H1 (cell line): ENCODE measurements at regions not wholly inside any gene's neighbourhood (a gene's known extent, or its start where the extent isn't known, plus 50 kb on each side); places are given as distances from the start of the nearest gene placed in this dataset.

Source experiments
- CTCF ChIA-PET: fragments of 300-600 bp; sonication (Branson Sonifier 250); formaldehyde crosslinking; loops from one replicate; lab custom pipeline; 2021; ENCODE audit not compliant: partially characterized antibody; lab: Charles Lee
- POLR2A ChIA-PET: fragments of 300-600 bp; sonication (Branson Sonifier 250); formaldehyde crosslinking; loops from one replicate; lab custom pipeline; 2021; ENCODE audit warnings: inconsistent platforms; ENCODE audit not compliant: partially characterized antibody; lab: Charles Lee
- DNase-seq, 2 experiments: peaks; one replicate each; pipeline versions ENCODE4 v3.0.0 to v3.0.0-alpha.2; 2010 to 2022; ENCODE audit warnings: low spot score in 2 of 2, low read depth in 1 of 2, mixed read lengths in 1 of 2
- FAIRE-seq: peaks from 2 replicates; lab custom pipeline; 2011; peaks lifted over from hg19 to GRCh38; lab: Jason Lieb, UNC
- H2AFZ ChIP-seq: 2 replicates; pipeline ENCODE4 v1.8.1; 2012; ENCODE audit warnings: low read length, inconsistent platforms
- H2AK5ac ChIP-seq: 2 replicates; pipeline ENCODE4 v1.6.1; 2013; ENCODE audit warnings: low read depth, low read length
- H2BK120ac ChIP-seq: replicated peaks from 2 replicates; pipeline ENCODE3; 2013; ENCODE audit warnings: low read depth, low read length, inconsistent platforms
- H2BK12ac ChIP-seq: 2 replicates; pipeline ENCODE4 v1.6.1; 2013; ENCODE audit warnings: low read depth, low read length
- H2BK15ac ChIP-seq: 2 replicates; pipeline ENCODE4 v1.6.1; 2013; ENCODE audit warnings: low read length
- H2BK20ac ChIP-seq: 2 replicates; pipeline ENCODE4 v1.6.1; 2013; ENCODE audit warnings: low read length
- H2BK5ac ChIP-seq: 2 replicates; pipeline ENCODE4 v1.6.1; 2013; ENCODE audit warnings: low read depth, low read length
- H3K14ac ChIP-seq: 2 replicates; pipeline ENCODE4 v1.6.1; 2013; ENCODE audit warnings: inconsistent platforms; ENCODE audit not compliant: insufficient read length
- H3K18ac ChIP-seq: 2 replicates; pipeline ENCODE4 v1.6.1; 2013; ENCODE audit warnings: low read length; ENCODE audit errors: extremely low read depth
- H3K23ac ChIP-seq: 2 replicates; pipeline ENCODE4 v1.6.1; 2013; ENCODE audit warnings: inconsistent platforms; ENCODE audit not compliant: insufficient read length
- H3K23me2 ChIP-seq: 2 replicates; pipeline ENCODE4 v1.6.1; 2013; ENCODE audit warnings: low read depth, low read length
- H3K27ac ChIP-seq: 2 replicates; pipeline ENCODE4 v1.6.1; 2011; ENCODE audit warnings: low read depth, low read length, inconsistent platforms
- H3K27me3 ChIP-seq, 4 experiments: replicated peaks in 1 of 4; 1 replicate in 1 of 4; 2 replicates in 3 of 4; pipeline versions ENCODE4 v1.6.1 to v1.8.1; 2011 to 2013; ENCODE audit warnings: low read length in 3 of 4, mild to moderate bottlenecking in 3 of 4, inconsistent platforms in 2 of 4, mixed read lengths in 2 of 4, moderate library complexity in 1 of 4; ENCODE audit not compliant: control insufficient read depth in 3 of 4, insufficient read depth in 3 of 4; ENCODE audit errors: extremely low read depth in 1 of 4
- H3K36me3 ChIP-seq, 4 experiments: 2 replicates each; pipeline versions ENCODE4 v1.6.1 to v1.8.1; 2011 to 2013; ENCODE audit warnings: mild to moderate bottlenecking in 4 of 4, low read length in 3 of 4, moderate library complexity in 2 of 4, control low read depth in 1 of 4, inconsistent platforms in 1 of 4; ENCODE audit not compliant: insufficient read depth in 4 of 4, control insufficient read depth in 2 of 4
- H3K4ac ChIP-seq: replicated peaks from 2 replicates; pipeline ENCODE3; 2013; ENCODE audit warnings: low read length, low read depth, mixed read lengths, inconsistent platforms; ENCODE audit not compliant: insufficient read length
- H3K4me1 ChIP-seq, 4 experiments: replicated peaks in 1 of 4; 1 replicate in 1 of 4; 2 replicates in 3 of 4; pipeline versions ENCODE4 v1.6.1 to v1.8.1; 2011 to 2013; ENCODE audit warnings: low read length in 3 of 4, inconsistent platforms in 2 of 4, mixed read lengths in 1 of 4; ENCODE audit not compliant: insufficient read depth in 4 of 4, control insufficient read depth in 3 of 4
- H3K4me2 ChIP-seq, 2 experiments: 2 replicates each; pipeline versions ENCODE4 v1.6.1 to v1.8.1; 2011 to 2013; ENCODE audit warnings: low read depth in 2 of 2, low read length in 2 of 2, control low read depth in 1 of 2, inconsistent platforms in 1 of 2, mild to moderate bottlenecking in 1 of 2; ENCODE audit not compliant: insufficient read depth in 1 of 2
- H3K4me3 ChIP-seq, 4 experiments: fragments of 200-600, 300-600 bp in 1 of 4; sonication (generic), shearing (Covaris generic), sonication (Bioruptor Twin) in 1 of 4; 2 replicates each; pipeline versions ENCODE4 v1.5.1 to v1.8.1; 2011 to 2016; ENCODE audit warnings: low read length in 4 of 4, low read depth in 3 of 4, control low read depth in 2 of 4, inconsistent platforms in 2 of 4, mild to moderate bottlenecking in 2 of 4, mixed read lengths in 1 of 4, moderate library complexity in 1 of 4; ENCODE audit not compliant: insufficient read depth in 2 of 4; ENCODE audit errors: extremely low read depth in 1 of 4
- H3K56ac ChIP-seq: replicated peaks from 2 replicates; pipeline ENCODE3; 2013; ENCODE audit warnings: low read depth, mild to moderate bottlenecking, mixed read lengths, low read length, inconsistent platforms; ENCODE audit not compliant: insufficient read length
- H3K79me1 ChIP-seq: 2 replicates; pipeline ENCODE4 v1.6.1; 2013; ENCODE audit warnings: low read depth, low read length, control low read depth
- H3K79me2 ChIP-seq, 2 experiments: 2 replicates each; pipeline versions ENCODE4 v1.6.1 to v1.8.1; 2012 to 2013; ENCODE audit warnings: low read length in 2 of 2, mild to moderate bottlenecking in 2 of 2, inconsistent platforms in 1 of 2; ENCODE audit not compliant: insufficient read depth in 2 of 2, control insufficient read depth in 1 of 2
- H3K9ac ChIP-seq, 4 experiments: replicated peaks in 1 of 4; 1 replicate in 1 of 4; 2 replicates in 3 of 4; pipeline versions ENCODE4 v1.6.1 to v1.8.1; 2011 to 2013; ENCODE audit warnings: low read depth in 3 of 4, low read length in 3 of 4, control low read depth in 2 of 4, mild to moderate bottlenecking in 2 of 4, moderate library complexity in 2 of 4, inconsistent platforms in 1 of 4; ENCODE audit errors: extremely low read depth in 1 of 4
- H3K9me3 ChIP-seq, 2 experiments: 2 replicates each; pipeline versions ENCODE4 v1.6.1 to v1.8.1; 2012 to 2013; ENCODE audit warnings: mild to moderate bottlenecking in 2 of 2, moderate library complexity in 2 of 2, control low read depth in 1 of 2, inconsistent platforms in 1 of 2, low read depth in 1 of 2, low read length in 1 of 2, mixed read lengths in 1 of 2; ENCODE audit not compliant: insufficient read depth in 2 of 2
- H4K20me1 ChIP-seq, 2 experiments: replicated peaks in 1 of 2; 2 replicates each; pipeline versions ENCODE3 to v1.8.1; 2011 to 2013; ENCODE audit warnings: inconsistent platforms in 2 of 2, low read length in 2 of 2, mild to moderate bottlenecking in 1 of 2; ENCODE audit not compliant: insufficient read depth in 2 of 2, control insufficient read depth in 1 of 2
- H4K5ac ChIP-seq: 2 replicates; pipeline ENCODE4 v1.6.1; 2013; ENCODE audit warnings: low read length, low read depth, mixed read lengths, inconsistent platforms; ENCODE audit not compliant: insufficient read length
- H4K8ac ChIP-seq: 2 replicates; pipeline ENCODE4 v1.8.0; 2013; ENCODE audit warnings: mild to moderate bottlenecking, moderate library complexity, low read length, inconsistent platforms; ENCODE audit not compliant: insufficient read depth; ENCODE audit errors: extremely low read depth
- H4K91ac ChIP-seq: replicated peaks from 2 replicates; pipeline ENCODE3; 2013; ENCODE audit warnings: low read length, mixed read lengths, inconsistent platforms; ENCODE audit not compliant: insufficient read length
- CTBP2 ChIP-seq: IDR thresholded peaks from 2 replicates; pipeline ENCODE4 v1.7.0; 2011; ENCODE audit warnings: borderline replicate concordance, mild to moderate bottlenecking, moderate library complexity, mixed read lengths, low read length; ENCODE audit not compliant: insufficient read depth, insufficient read length
- FOSL1 ChIP-seq: IDR thresholded peaks from 2 replicates; pipeline ENCODE4 v1.6.1; 2011; ENCODE audit warnings: mild to moderate bottlenecking, low read depth, low read length, moderate library complexity; ENCODE audit not compliant: insufficient read depth
- GTF2F1 ChIP-seq: IDR thresholded peaks from 2 replicates; pipeline ENCODE4 v1.6.1; 2012; ENCODE audit warnings: low read depth, low read length, improper control_type of control experiment, borderline replicate concordance
- KDM1A ChIP-seq: fragments of 200-600, 300-600 bp; sonication (generic); IDR thresholded peaks from 2 replicates; pipeline ENCODE4 v1.7.1; 2016; ENCODE audit warnings: mild to moderate bottlenecking, low read length, borderline replicate concordance
- PHF8 ChIP-seq: fragments of 200-600 bp; sonication (generic); conservative IDR thresholded peaks from 2 replicates; pipeline ENCODE4 v1.7.1; 2012; ENCODE audit warnings: low read depth, mild to moderate bottlenecking, inconsistent platforms, low read length, moderate library complexity
- POLR2AphosphoS5 ChIP-seq: IDR thresholded peaks from 2 replicates; pipeline ENCODE4 v1.6.1; 2011; ENCODE audit warnings: low read depth, low read length
- RNF2 ChIP-seq: fragments of 200-900, 300-1000 bp; sonication (generic); IDR thresholded peaks from 2 replicates; pipeline ENCODE4 v1.7.1; 2016; ENCODE audit warnings: borderline replicate concordance, low read depth, mild to moderate bottlenecking, antibody characterized with exemption, low read length; ENCODE audit not compliant: poor library complexity, severe bottlenecking; ENCODE audit errors: missing control alignments
- SP4 ChIP-seq: IDR thresholded peaks from 2 replicates; pipeline ENCODE4 v1.6.1; 2012; ENCODE audit warnings: low read length, inconsistent platforms
- SUZ12 ChIP-seq: fragments of 200-600 bp; sonication (generic); IDR thresholded peaks from 2 replicates; pipeline ENCODE4 v1.6.1; 2012; ENCODE audit warnings: mild to moderate bottlenecking, inconsistent platforms, low read length, moderate library complexity, mixed read lengths
- TAF1 ChIP-seq: IDR thresholded peaks from 2 replicates; pipeline ENCODE4 v1.6.1; 2011; ENCODE audit warnings: mild to moderate bottlenecking, low read depth, low read length
- YY1 ChIP-seq: IDR thresholded peaks from 2 replicates; pipeline ENCODE4 v1.6.1; 2011; ENCODE audit warnings: low read depth, mild to moderate bottlenecking, low read length
- WGBS, 2 experiments: shearing (Covaris generic) in 1 of 2; methylation state at CpG; one replicate each; pipeline versions ENCODE4 v1.1.6 to v1.1.7; 2013 to 2015; ENCODE audit warnings: low lambda C conversion rate in 2 of 2, mixed read lengths in 2 of 2, inconsistent platforms in 1 of 2, low coverage in 1 of 2, missing lambda C conversion rate in 1 of 2; ENCODE audit not compliant: insufficient replicate concordance in 2 of 2, insufficient coverage in 1 of 2, insufficient read length in 1 of 2; ENCODE audit errors: extremely low coverage in 1 of 2, missing lambda C conversion rate in 1 of 2; 5-methylcytosine and 5-hydroxymethylcytosine counted together
- TF ChIP-seq, protein P1 (sequence below): IDR thresholded peaks from 2 replicates; pipeline ENCODE4 v1.6.1; 2012; ENCODE audit warnings: inconsistent platforms

DNA sequence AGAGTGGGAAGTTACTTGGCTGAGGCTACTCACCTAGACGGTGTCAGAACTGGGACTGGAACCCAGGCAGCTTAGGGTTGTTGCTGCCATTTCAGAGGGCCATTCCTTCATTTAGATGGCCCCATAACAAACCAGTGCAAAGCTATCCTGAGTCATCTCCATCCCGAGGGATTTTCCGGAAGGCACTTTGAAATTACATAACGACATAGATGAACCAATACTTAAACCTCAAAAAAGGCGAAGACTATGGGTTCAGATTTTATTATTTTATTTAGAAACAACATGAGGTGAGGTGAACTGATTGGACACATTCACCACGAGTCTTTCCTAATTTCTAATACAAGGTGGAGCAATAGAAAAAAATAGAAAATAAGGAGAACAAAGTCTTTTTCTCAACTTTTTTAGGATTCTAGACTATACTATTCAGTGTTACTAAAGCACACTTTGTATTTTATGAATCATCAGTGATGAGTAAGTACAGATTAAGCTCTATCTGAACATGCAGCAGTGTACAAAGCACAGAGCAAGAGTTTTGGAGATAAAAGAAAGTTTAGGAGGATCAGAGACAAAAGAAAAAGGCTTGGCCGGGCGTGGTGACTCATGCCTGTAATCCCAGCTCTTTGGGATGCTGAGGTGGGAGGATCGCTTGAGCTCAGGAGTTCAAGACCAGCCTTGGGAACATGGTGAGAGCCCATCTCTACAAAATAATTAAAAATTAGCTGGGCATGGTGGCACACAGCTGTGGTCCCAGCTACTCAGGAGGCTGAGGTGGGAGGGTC is 79.5 kb upstream of the SVIL start:
- H3K79me2 ChIP-seq: peaks cover 0 to 20% of the 10 kb centered on the region in 2 experiments; a peak in 2 of 4 replicates
- no peak overlapping the region for H2BK12ac ChIP-seq
- H3K27me3 ChIP-seq: no peaks in the 10 kb centered on the region
- H2BK5ac ChIP-seq: no peak overlapping the region
- no peak overlapping the region for H4K91ac ChIP-seq
- H3K79me1 ChIP-seq: no peaks in the 10 kb centered on the region; the same call in none of the 2 replicates
- DNase-seq (no peak), FAIRE-seq (no peak)
- H3K4me1 ChIP-seq: peaks cover 0 to 8% (median 6%) of the 10 kb centered on the region in 4 experiments; a peak in 3 of 7 replicates
- no peak overlapping the region for H3K14ac ChIP-seq
- no peaks in the 10 kb centered on the region; a peak in 1 of 4 replicates for H3K9me3 ChIP-seq
- no peak overlapping the region for H3K4me3 ChIP-seq
- no peaks in the 10 kb centered on the region for H3K23me2 ChIP-seq
- H3K27ac ChIP-seq: no peak overlapping the region
- H2BK20ac ChIP-seq: no peak overlapping the region
- H2AFZ ChIP-seq: no peak overlapping the region
- H3K9ac ChIP-seq: no peak overlapping the region
- no peak overlapping the region for H3K56ac ChIP-seq
- no peaks in the 10 kb centered on the region; a peak in 1 of 8 replicates for H3K36me3 ChIP-seq
- H4K5ac ChIP-seq: no peak overlapping the region
- no peak overlapping the region for H3K18ac ChIP-seq
- no peak overlapping the region for H3K23ac ChIP-seq
- POLR2A ChIA-PET: no interaction called here
- 86% methylated on average over 9 of the region's 9 CpGs; no CpG with 5 or more reads in 1 of the 2 experiments for WGBS, 2 experiments
- CTCF ChIA-PET: interaction anchor here (0.9 to 1.8 kb wide), 2 partner anchors 15 to 28 kb away, joined by 3 read pairs; no protein-coding TSS in a partner anchor
- no peak overlapping the region for H4K8ac ChIP-seq
- H3K4ac ChIP-seq: no peak overlapping the region
- no peak overlapping the region for H2AK5ac ChIP-seq
- no peak overlapping the region for H2BK15ac ChIP-seq
- H2BK120ac ChIP-seq: no peak overlapping the region
- H4K20me1 ChIP-seq: no peaks in the 10 kb centered on the region
- H3K4me2 ChIP-seq: no peak overlapping the region
- no peak for TF ChIP-seq KDM1A
- TF ChIP-seq FOSL1: no peak
- TF ChIP-seq YY1: no peak
- no peak for TF ChIP-seq RNF2
- TF ChIP-seq PHF8: no peak
- no peak for TF ChIP-seq TAF1
- TF ChIP-seq GTF2F1: no peak
- TF ChIP-seq POLR2AphosphoS5: no peak
- TF ChIP-seq SP4: no peak
- no peak for TF ChIP-seq SUZ12
- TF ChIP-seq CTBP2: no peak
- TF ChIP-seq, protein P1, sequence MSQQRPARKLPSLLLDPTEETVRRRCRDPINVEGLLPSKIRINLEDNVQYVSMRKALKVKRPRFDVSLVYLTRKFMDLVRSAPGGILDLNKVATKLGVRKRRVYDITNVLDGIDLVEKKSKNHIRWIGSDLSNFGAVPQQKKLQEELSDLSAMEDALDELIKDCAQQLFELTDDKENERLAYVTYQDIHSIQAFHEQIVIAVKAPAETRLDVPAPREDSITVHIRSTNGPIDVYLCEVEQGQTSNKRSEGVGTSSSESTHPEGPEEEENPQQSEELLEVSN: no peak
